NCI-H2171 treated with DMSO at 0.1 percent for 48 hours (cell line): ENCODE measurements at regions not wholly inside any gene's neighbourhood (a gene's known extent, or its start where the extent isn't known, plus 50 kb on each side); places are given as distances from the start of the nearest gene placed in this dataset.

Experiments used
- DNase-seq: peaks from one replicate; lab custom pipeline; 2025; lab: John Stamatoyannopoulos, UW

GRCh38 chr14:101482066-101482465 is 79.2 kb upstream of the DIO3 start:
- DNase-seq = no peak

GRCh38 chr14:101483829-101484228 is 77.5 kb upstream of the DIO3 start:
- no peak for DNase-seq

- DNase-seq = no peak
These were observed 72.1 kb upstream of the DIO3 start for GRCh38 chr14:101489092-101489760.

- DNase-seq = no peak
These were observed 70.5 kb upstream of the DIO3 start for GRCh38 chr14:101490771-101491170.

GRCh38 chr14:101491841-101492240 is 69.5 kb upstream of the DIO3 start:
- no peak for DNase-seq

GRCh38 chr14:101492716-101493115 is 68.6 kb upstream of the DIO3 start:
- DNase-seq = no peak

- DNase-seq = no peak
These were observed 66.5 kb upstream of the DIO3 start for GRCh38 chr14:101494826-101495225.

- DNase-seq = no peak
These were observed 66.0 kb upstream of the DIO3 start for GRCh38 chr14:101495284-101495683.

- DNase-seq = no peak
These were observed 65.2 kb upstream of the DIO3 start for GRCh38 chr14:101495827-101496775.

GRCh38 chr14:101496776-101497683 is 64.3 kb upstream of the DIO3 start:
- no peak for DNase-seq

- DNase-seq = no peak
These were observed 63.4 kb upstream of the DIO3 start for GRCh38 chr14:101497684-101498525.

- no peak for DNase-seq
These were observed 62.8 kb upstream of the DIO3 start for GRCh38 chr14:101498526-101498860.

- DNase-seq = no peak
These were observed 62.2 kb upstream of the DIO3 start for GRCh38 chr14:101499080-101499479.

- no peak for DNase-seq
These were observed 61.8 kb upstream of the DIO3 start for GRCh38 chr14:101499513-101499912.

- DNase-seq = no peak
These were observed 61.2 kb upstream of the DIO3 start for GRCh38 chr14:101500061-101500460.

GRCh38 chr14:101500681-101501080 is 60.6 kb upstream of the DIO3 start:
- no peak for DNase-seq

GRCh38 chr14:101501341-101501740 is 60.0 kb upstream of the DIO3 start:
- DNase-seq = peak; percentile 5

- no peak for DNase-seq
These were observed 59.3 kb upstream of the DIO3 start for GRCh38 chr14:101501858-101502615.

GRCh38 chr14:101502761-101503392 is 58.4 kb upstream of the DIO3 start:
- no peak for DNase-seq

- DNase-seq = no peak
These were observed 57.7 kb upstream of the DIO3 start for GRCh38 chr14:101503431-101504095.
